T-helper 2 cell (primary cell): ENCODE measurements at regions not wholly inside any gene's neighbourhood (a gene's known extent, or its start where the extent isn't known, plus 50 kb on each side); places are given as distances from the start of the nearest gene placed in this dataset.
"Not testable (repeated sequence)": the region's sequence is repeated elsewhere in the genome, so short reads cannot be mapped to it uniquely, and the experiment has no call there.

Experiments used
- DNase-seq, 5 experiments: peaks; one replicate each; pipeline versions ENCODE4 v3.0.0 to v3.0.0-alpha.2; 2012 to 2022

- DNase-seq, result no peak
Measured at GRCh38 chr1:112105557-112105956, 116.1 kb upstream of the KCND3 start.

GRCh38 chr1:112110031-112110430, 120.6 kb upstream of the KCND3 start:
- DNase-seq, result peak in 1 of 5 experiments; percentile 54

GRCh38 chr1:112111734-112112133, 122.3 kb upstream of the KCND3 start:
- no peak for DNase-seq

- peak in 1 of 5 experiments; percentile 28 for DNase-seq
Measured at GRCh38 chr1:112114540-112114939, 125.1 kb upstream of the KCND3 start.

GRCh38 chr1:112126598-112126997, 137.1 kb upstream of the KCND3 start:
- DNase-seq, result no peak

GRCh38 chr1:112127606-112128005, 138.1 kb upstream of the KCND3 start:
- not testable (repeated sequence) for DNase-seq

GRCh38 chr1:112133487-112133886, 144.0 kb upstream of the KCND3 start:
- DNase-seq, result no peak

GRCh38 chr1:112140743-112141142, 151.3 kb upstream of the KCND3 start:
- DNase-seq, result no peak

- no peak for DNase-seq
Measured at GRCh38 chr1:112141301-112141700, 151.8 kb upstream of the KCND3 start.

- no peak for DNase-seq
Measured at GRCh38 chr1:112141923-112142322, 152.5 kb upstream of the KCND3 start.

GRCh38 chr1:112143871-112144441, 154.5 kb upstream of the KCND3 start:
- DNase-seq, result no peak

GRCh38 chr1:112144733-112145426, 155.4 kb upstream of the KCND3 start:
- no peak for DNase-seq

- DNase-seq, result no peak
Measured at GRCh38 chr1:112146201-112146715, 156.8 kb upstream of the KCND3 start.

GRCh38 chr1:112160214-112160613, 170.7 kb upstream of the KCND3 start:
- DNase-seq, result not testable (repeated sequence)

GRCh38 chr1:112165375-112165774, 175.9 kb upstream of the KCND3 start:
- no peak for DNase-seq

- no peak for DNase-seq
Measured at GRCh38 chr1:112169517-112169916, 180.0 kb upstream of the KCND3 start.

GRCh38 chr1:112172294-112172882, 182.9 kb upstream of the KCND3 start:
- DNase-seq, result peak in 1 of 5 experiments; percentile 11

GRCh38 chr1:112177314-112177713, 187.8 kb upstream of the KCND3 start:
- no peak for DNase-seq

GRCh38 chr1:112188611-112189010, 199.1 kb upstream of the KCND3 start:
- no peak for DNase-seq

- no peak for DNase-seq
Measured at GRCh38 chr1:112196008-112196588, 199.9 kb upstream of the CTTNBP2NL start.

GRCh38 chr1:112196731-112197130, 199.3 kb upstream of the CTTNBP2NL start:
- no peak for DNase-seq

GRCh38 chr1:112209493-112209892, 186.5 kb upstream of the CTTNBP2NL start:
- no peak for DNase-seq

GRCh38 chr1:112219267-112219666, 176.7 kb upstream of the CTTNBP2NL start:
- no peak for DNase-seq

GRCh38 chr1:112230232-112230631, 165.8 kb upstream of the CTTNBP2NL start:
- DNase-seq, result no peak
